Epithelial cell of proximal tubule (primary cell): ENCODE measurements at regions not wholly inside any gene's neighbourhood (a gene's known extent, or its start where the extent isn't known, plus 50 kb on each side); places are given as distances from the start of the nearest gene placed in this dataset.

Experiments used
- DNase-seq: peaks from one replicate; pipeline ENCODE4 v3.0.0-alpha.2; 2011; ENCODE audit warnings: low read depth
- H3K4me3 ChIP-seq: 2 replicates; pipeline ENCODE4 v1.5.1; 2011; ENCODE audit warnings: low read depth, mild to moderate bottlenecking, low read length
- TF ChIP-seq, protein P1 (sequence below): conservative IDR thresholded peaks from 2 replicates; pipeline ENCODE4 v1.5.1; 2012; ENCODE audit warnings: low read depth, mild to moderate bottlenecking, low read length

DNA sequence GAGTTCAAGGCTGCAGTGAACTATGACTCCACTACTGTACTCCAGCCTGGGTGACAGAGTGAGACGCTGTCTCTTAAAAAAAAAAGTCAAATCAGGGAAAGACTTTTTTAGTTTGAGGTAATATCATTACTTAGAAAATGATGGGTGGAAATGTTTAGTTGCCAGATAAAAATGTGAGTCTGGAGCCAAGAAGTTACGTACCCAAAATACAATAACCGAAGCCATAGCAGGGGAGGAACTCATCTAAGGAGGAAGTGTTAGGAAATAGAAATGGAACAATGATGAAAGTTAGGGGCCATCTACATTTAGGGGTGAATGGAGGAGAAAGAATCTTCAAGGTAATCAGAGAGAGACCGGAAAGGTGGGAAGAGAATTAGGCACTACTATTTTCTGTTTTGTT, 98.8 kb downstream of the DACT1 start:
- DNase-seq = no peak
- TF ChIP-seq, protein P1, sequence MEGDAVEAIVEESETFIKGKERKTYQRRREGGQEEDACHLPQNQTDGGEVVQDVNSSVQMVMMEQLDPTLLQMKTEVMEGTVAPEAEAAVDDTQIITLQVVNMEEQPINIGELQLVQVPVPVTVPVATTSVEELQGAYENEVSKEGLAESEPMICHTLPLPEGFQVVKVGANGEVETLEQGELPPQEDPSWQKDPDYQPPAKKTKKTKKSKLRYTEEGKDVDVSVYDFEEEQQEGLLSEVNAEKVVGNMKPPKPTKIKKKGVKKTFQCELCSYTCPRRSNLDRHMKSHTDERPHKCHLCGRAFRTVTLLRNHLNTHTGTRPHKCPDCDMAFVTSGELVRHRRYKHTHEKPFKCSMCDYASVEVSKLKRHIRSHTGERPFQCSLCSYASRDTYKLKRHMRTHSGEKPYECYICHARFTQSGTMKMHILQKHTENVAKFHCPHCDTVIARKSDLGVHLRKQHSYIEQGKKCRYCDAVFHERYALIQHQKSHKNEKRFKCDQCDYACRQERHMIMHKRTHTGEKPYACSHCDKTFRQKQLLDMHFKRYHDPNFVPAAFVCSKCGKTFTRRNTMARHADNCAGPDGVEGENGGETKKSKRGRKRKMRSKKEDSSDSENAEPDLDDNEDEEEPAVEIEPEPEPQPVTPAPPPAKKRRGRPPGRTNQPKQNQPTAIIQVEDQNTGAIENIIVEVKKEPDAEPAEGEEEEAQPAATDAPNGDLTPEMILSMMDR = no peak
- H3K4me3 ChIP-seq = no peak overlapping the region

GRCh38 chr14:58737511-58737910, 99.7 kb downstream of the DACT1 start:
- TF ChIP-seq, protein P1 = no peak
- DNase-seq = no peak
- no peak overlapping the region for H3K4me3 ChIP-seq

DNA sequence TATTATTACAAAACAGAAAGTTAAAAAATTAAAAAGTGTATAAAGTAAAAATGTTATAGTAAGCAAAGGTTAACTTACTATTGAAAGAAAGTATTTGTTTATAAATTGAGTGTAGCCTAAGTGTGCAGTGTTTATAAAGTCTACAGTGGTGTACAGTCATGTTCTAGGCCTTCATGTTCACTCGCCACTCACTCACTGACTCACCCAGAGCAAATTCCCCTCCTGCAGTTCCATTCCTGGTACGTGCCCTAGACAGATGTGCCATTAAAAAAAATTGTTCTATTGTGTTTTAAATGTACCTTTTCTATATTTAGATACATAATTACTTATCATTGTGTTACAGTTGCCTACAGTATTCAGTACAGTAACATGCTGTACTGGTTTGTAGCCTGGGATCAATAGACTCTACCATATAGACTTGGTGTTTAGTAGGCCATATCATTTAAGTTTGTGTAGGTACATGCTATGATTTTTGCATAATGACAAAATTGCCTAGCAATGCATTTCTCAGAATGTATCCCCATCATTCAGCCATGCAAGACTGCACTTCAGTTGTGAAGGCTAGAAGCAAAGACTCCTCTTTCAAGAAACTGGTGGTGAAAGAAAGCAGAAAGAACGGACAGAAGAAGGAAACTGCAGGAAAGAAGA, 100.6 kb downstream of the DACT1 start:
- DNase-seq = peak; percentile 71
- TF ChIP-seq, protein P1 = no peak
- H3K4me3 ChIP-seq = no peak overlapping the region

GRCh38 chr14:58738876-58739275, 101.1 kb downstream of the DACT1 start:
- no peak for DNase-seq
- TF ChIP-seq, protein P1 = no peak
- H3K4me3 ChIP-seq = no peak overlapping the region

DNA sequence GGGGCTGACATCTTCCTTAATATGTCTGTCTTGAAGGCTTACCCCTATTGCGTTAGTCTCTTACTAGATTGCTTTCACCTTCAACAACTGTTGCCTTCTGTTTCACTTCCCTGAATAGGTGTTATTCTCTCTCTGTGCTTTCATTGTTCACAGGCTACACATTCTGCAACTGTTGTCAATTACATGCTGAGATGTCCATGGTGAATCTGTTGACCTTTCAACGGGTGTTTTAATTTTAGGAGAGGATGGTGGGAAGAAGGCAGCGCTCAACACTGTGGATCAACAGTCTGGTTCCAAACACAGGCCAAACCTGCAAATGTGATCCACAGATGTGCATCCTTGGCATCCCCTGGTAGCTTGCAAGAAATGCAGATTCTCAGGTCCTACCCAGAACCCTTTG, 101.9 kb downstream of the DACT1 start:
- TF ChIP-seq, protein P1 = no peak
- no peak overlapping the region for H3K4me3 ChIP-seq
- no peak for DNase-seq

DNA sequence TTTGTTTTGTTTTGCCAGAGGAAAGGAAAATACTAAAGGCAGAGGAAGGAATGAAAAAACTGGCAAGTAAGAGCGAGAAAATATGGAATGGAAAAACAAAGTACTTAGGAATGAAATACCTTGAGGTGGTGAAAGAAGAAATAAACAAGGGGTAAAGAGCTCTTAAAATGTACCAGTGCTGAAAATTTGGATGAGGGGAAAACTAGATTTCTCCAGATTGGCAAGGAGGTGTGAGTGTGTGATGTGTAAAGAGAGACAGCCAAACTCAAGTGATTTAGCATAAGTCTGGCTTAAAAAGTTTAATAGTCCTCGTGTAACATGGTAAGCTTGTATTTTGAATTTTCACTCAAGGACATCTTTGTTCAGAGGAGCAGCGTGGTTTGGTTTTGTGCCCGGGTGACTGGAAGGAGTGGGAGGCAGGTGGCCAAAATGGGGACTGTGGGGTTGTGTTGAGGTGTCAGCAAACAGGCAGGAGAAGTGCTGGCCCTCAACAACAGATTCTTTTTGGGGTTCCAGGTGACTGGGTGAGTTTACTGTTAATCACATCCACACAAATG, 102.7 kb downstream of the DACT1 start:
- no peak for DNase-seq
- TF ChIP-seq, protein P1 = no peak
- no peak overlapping the region for H3K4me3 ChIP-seq
